HCT116 (cell line): ENCODE measurements at regions not wholly inside any gene's neighbourhood (a gene's known extent, or its start where the extent isn't known, plus 50 kb on each side); places are given as distances from the start of the nearest gene placed in this dataset.

ENCODE experiments used
- ATAC-seq: fragments of 200-7000 bp; cut with Tn5 transposase; 2 replicates; pipeline ENCODE4 v1.9.1; 2020; ENCODE audit warnings: mild to moderate bottlenecking, moderate library complexity
- BruUV-seq: library from RNA; stranded (reverse); fragments of 400-500 nt; replicated peaks from 2 replicates; lab custom pipeline; 2021; lab: Mats Ljungman, UMichigan
- CTCF ChIA-PET: fragments of 300-600 bp; sonication (Branson Sonifier 250); formaldehyde crosslinking; loops from one replicate; lab custom pipeline; 2021; ENCODE audit warnings: antibody characterized with exemption; lab: Charles Lee
- POLR2A ChIA-PET: fragments of 300-600, 350-600 bp; sonication (Branson Sonifier 250); formaldehyde crosslinking; loops from one replicate; lab custom pipeline; 2021; ENCODE audit warnings: antibody characterized with exemption; lab: Charles Lee
- RAD21 ChIA-PET, 2 experiments: fragments of 300-600 bp; sonication (Branson Sonifier 250); formaldehyde crosslinking; loops; one replicate each; lab custom pipeline; 2023; ENCODE audit warnings: low total read pairs in 2 of 2; ENCODE audit not compliant: uncharacterized antibody in 2 of 2, unreplicated experiment in 2 of 2, low non-redundant PET in 1 of 2; lab: Charles Lee
- DNase-seq: peaks from one replicate; pipeline ENCODE4 v3.0.0-alpha.2; 2010; ENCODE audit warnings: low read depth, low spot score
- H2AFZ ChIP-seq: fragments of 200-600 bp; shearing (Covaris generic), sonication (generic); 2 replicates; pipeline ENCODE4 v1.6.1; 2017; ENCODE audit warnings: low read depth, mixed run types, mixed read lengths, antibody characterized with exemption, low read length; ENCODE audit not compliant: poor library complexity, severe bottlenecking
- H3K27ac ChIP-seq: 2 replicates; pipeline ENCODE4 v1.5.1; 2012; ENCODE audit warnings: low read depth, low read length
- H3K27me3 ChIP-seq: fragments of 200-600 bp; sonication (generic); 2 replicates; pipeline ENCODE4 v1.6.1; 2016; ENCODE audit warnings: mixed run types, low read length, mixed read lengths; ENCODE audit not compliant: insufficient read depth
- H3K36me3 ChIP-seq, 2 experiments: fragments of 200-500 bp in 1 of 2; fragments of 200-600 bp in 1 of 2; sonication (Bioruptor generic) in 1 of 2; sonication (generic) in 1 of 2; 2 replicates each; pipeline versions ENCODE4 v1.5.1 to v1.6.1; 2014 to 2016; ENCODE audit warnings: low read length in 2 of 2, inconsistent platforms in 1 of 2, mixed read lengths in 1 of 2, mixed run types in 1 of 2; ENCODE audit not compliant: insufficient read depth in 2 of 2, control insufficient read depth in 1 of 2
- H3K4me1 ChIP-seq, 2 experiments: fragments of 200-600 bp in 1 of 2; sonication (generic) in 1 of 2; 2 replicates each; pipeline versions ENCODE4 v1.5.1 to v1.6.1; 2012 to 2017; ENCODE audit warnings: low read length in 2 of 2, inconsistent platforms in 1 of 2, mild to moderate bottlenecking in 1 of 2, mixed read lengths in 1 of 2, mixed run types in 1 of 2, moderate library complexity in 1 of 2; ENCODE audit not compliant: insufficient read depth in 2 of 2, control insufficient read depth in 1 of 2
- H3K4me2 ChIP-seq: fragments of 200-600 bp; sonication (generic); 2 replicates; pipeline ENCODE4 v1.6.1; 2017; ENCODE audit warnings: mixed run types, low read length, mixed read lengths
- H3K4me3 ChIP-seq, 2 experiments: fragments of 200-600 bp in 1 of 2; sonication (generic) in 1 of 2; replicated peaks in 1 of 2; 2 replicates each; pipeline ENCODE4 v1.5.1; 2011 to 2016; ENCODE audit warnings: low read length in 2 of 2, control low read depth in 1 of 2, low read depth in 1 of 2, mild to moderate bottlenecking in 1 of 2, mixed read lengths in 1 of 2, mixed run types in 1 of 2
- H3K79me2 ChIP-seq: fragments of 200-600 bp; sonication (generic); 2 replicates; pipeline ENCODE4 v1.6.1; 2017; ENCODE audit warnings: mild to moderate bottlenecking, mixed run types, low read length, moderate library complexity, mixed read lengths; ENCODE audit not compliant: insufficient read depth
- H3K9ac ChIP-seq: fragments of 200-600 bp; sonication (generic); 2 replicates; pipeline ENCODE4 v1.6.1; 2016; ENCODE audit warnings: low read length, mixed read lengths
- H3K9me2 ChIP-seq: fragments of 200-600 bp; sonication (generic), shearing (Covaris generic); 2 replicates; pipeline ENCODE4 v1.6.1; 2017; ENCODE audit warnings: mixed run types, mild to moderate bottlenecking, moderate library complexity; ENCODE audit not compliant: insufficient read depth
- H3K9me3 ChIP-seq, 2 experiments: fragments of 200-500 bp in 1 of 2; fragments of 200-600 bp in 1 of 2; sonication (Bioruptor generic) in 1 of 2; sonication (generic) in 1 of 2; 2 replicates each; pipeline ENCODE4 v1.6.1; 2014 to 2017; ENCODE audit warnings: low read length in 2 of 2, mixed read lengths in 2 of 2, inconsistent platforms in 1 of 2, low read depth in 1 of 2, mild to moderate bottlenecking in 1 of 2, mixed run types in 1 of 2, moderate library complexity in 1 of 2; ENCODE audit not compliant: control insufficient read depth in 1 of 2, insufficient read depth in 1 of 2
- H4K20me1 ChIP-seq: fragments of 200-600 bp; sonication (generic), shearing (Covaris generic); 2 replicates; pipeline ENCODE4 v1.6.1; 2017; ENCODE audit warnings: mixed run types, mild to moderate bottlenecking, moderate library complexity; ENCODE audit not compliant: insufficient read depth
- CBX3 ChIP-seq: IDR thresholded peaks from 2 replicates; pipeline ENCODE4 v1.6.1; 2012; ENCODE audit warnings: low read depth
- CEBPB ChIP-seq: IDR thresholded peaks from 2 replicates; pipeline ENCODE4 v1.6.1; 2012; ENCODE audit warnings: low read depth
- EGR1 ChIP-seq: IDR thresholded peaks from 2 replicates; pipeline ENCODE4 v1.6.1; 2012; ENCODE audit warnings: low read depth
- EZH2 ChIP-seq: fragments of 200-600 bp; sonication (generic); IDR thresholded peaks from 2 replicates; pipeline ENCODE4 v1.6.1; 2017; ENCODE audit warnings: antibody characterized with exemption, mixed run types
- EZH2phosphoT487 ChIP-seq: fragments of 200-600 bp; IDR thresholded peaks from 2 replicates; pipeline ENCODE4 v1.6.1; 2018; ENCODE audit warnings: antibody characterized with exemption, borderline replicate concordance
- POLR2A ChIP-seq: IDR thresholded peaks from 2 replicates; pipeline ENCODE4 v1.7.0; 2011; ENCODE audit warnings: borderline replicate concordance; ENCODE audit not compliant: insufficient read depth, insufficient read length; ENCODE audit errors: extremely low read depth
- POLR2AphosphoS5 ChIP-seq: IDR thresholded peaks from 2 replicates; pipeline ENCODE4 v1.6.1; 2011; ENCODE audit warnings: mild to moderate bottlenecking, low read depth, low read length, moderate library complexity
- RAD21 ChIP-seq: IDR thresholded peaks from 2 replicates; pipeline ENCODE4 v1.6.1; 2012; ENCODE audit warnings: low read depth, mild to moderate bottlenecking
- SIN3A ChIP-seq: IDR thresholded peaks from 2 replicates; pipeline ENCODE4 v1.6.1; 2012; ENCODE audit warnings: low read depth
- SRF ChIP-seq: IDR thresholded peaks from 2 replicates; pipeline ENCODE4 v1.6.1; 2012; ENCODE audit warnings: low read depth
- YY1 ChIP-seq: IDR thresholded peaks from 2 replicates; pipeline ENCODE4 v1.6.1; 2011; ENCODE audit warnings: low read length, low read depth, moderate library complexity, mild to moderate bottlenecking; ENCODE audit not compliant: insufficient replicate concordance; ENCODE audit errors: extremely low read depth
- ZFX ChIP-seq: fragments of 450-650 bp; IDR thresholded peaks from 2 replicates; pipeline ENCODE4 v1.6.1; 2017
- ZNF274 ChIP-seq: fragments of 200-500 bp; sonication (Bioruptor generic); IDR thresholded peaks from 2 replicates; pipeline ENCODE4 v1.6.1; 2014; ENCODE audit warnings: mild to moderate bottlenecking, low read depth, low read length, inconsistent platforms
- intact Hi-C: fragments of 100-400 bp; cut with micrococcal nuclease; formaldehyde crosslinking; loops from 2 replicates; pipeline ENCODE4 v1.10.0; 2022
- TF ChIP-seq, protein P1 (sequence below), 3 experiments: fragments of 200-600 bp in 1 of 3; sonication (generic) in 1 of 3; IDR thresholded peaks in 2 of 3; conservative IDR thresholded peaks in 1 of 3; 2 replicates each; pipeline ENCODE4 v1.5.1; 2012 to 2017; ENCODE audit warnings: low read depth in 2 of 3, low read length in 2 of 3, antibody characterized with exemption in 1 of 3, borderline replicate concordance in 1 of 3, control low read depth in 1 of 3, mild to moderate bottlenecking in 1 of 3, mixed read lengths in 1 of 3, mixed run types in 1 of 3, moderate library complexity in 1 of 3; ENCODE audit not compliant: insufficient read depth in 1 of 3
- TF ChIP-seq, protein P2 (sequence below): IDR thresholded peaks from 2 replicates; pipeline ENCODE4 v1.6.1; 2011; ENCODE audit warnings: mild to moderate bottlenecking, low read length, moderate library complexity; ENCODE audit not compliant: insufficient replicate concordance; ENCODE audit errors: extremely low read depth
- TF ChIP-seq, protein P3 (sequence below): IDR thresholded peaks from 2 replicates; pipeline ENCODE4 v1.6.1; 2012

DNA sequence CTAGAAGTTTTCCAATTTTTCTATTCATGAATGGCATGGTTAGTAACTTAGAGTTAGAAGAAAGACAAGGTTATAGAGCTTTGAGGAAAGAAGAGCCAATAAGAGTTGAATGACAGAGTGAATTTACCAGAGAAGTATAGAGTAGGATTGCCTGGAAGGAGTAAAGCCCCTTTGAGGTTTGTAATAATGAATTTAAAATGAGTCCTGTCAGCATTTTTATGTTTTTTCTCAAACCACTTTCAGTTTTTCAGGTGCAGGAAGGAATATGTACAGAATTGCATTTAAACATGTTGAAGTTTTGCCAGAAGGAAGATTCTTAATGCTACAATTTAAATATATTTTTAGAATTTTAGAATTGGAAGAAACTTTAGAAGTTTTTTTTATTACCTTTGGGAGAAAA lies 408.3 kb downstream of the DSC3 start:
- Histone ChIP-seq H3K4me2 (no peak overlapping the region), H3K27ac (no peak overlapping the region), H3K9me3 (no peaks in the 10 kb centered on the region), H3K4me3 (no peak overlapping the region), H3K9ac (no peak overlapping the region)
- intact Hi-C loops: no loop called here
- TF ChIP-seq EZH2 (no peak), SIN3A (no peak), POLR2AphosphoS5 (no peak), ZNF274 (no peak)
- TF ChIP-seq, all 23 proteins: peak for 0
- Histone ChIP-seq H4K20me1 (no peaks in the 10 kb centered on the region), H3K36me3 (no peaks in the 10 kb centered on the region), H2AFZ (no peak overlapping the region), H3K79me2 (no peaks in the 10 kb centered on the region), H3K27me3 (no peaks in the 10 kb centered on the region), H3K4me1 (no peaks in the 10 kb centered on the region), H3K9me2 (no peaks in the 10 kb centered on the region)
- ChIA-PET POLR2A (no interaction called here), CTCF (no interaction called here), RAD21 (no interaction called here)
- no TSS peak for BruUV-seq
- DNase-seq (no peak), ATAC-seq (no peak)

DNA sequence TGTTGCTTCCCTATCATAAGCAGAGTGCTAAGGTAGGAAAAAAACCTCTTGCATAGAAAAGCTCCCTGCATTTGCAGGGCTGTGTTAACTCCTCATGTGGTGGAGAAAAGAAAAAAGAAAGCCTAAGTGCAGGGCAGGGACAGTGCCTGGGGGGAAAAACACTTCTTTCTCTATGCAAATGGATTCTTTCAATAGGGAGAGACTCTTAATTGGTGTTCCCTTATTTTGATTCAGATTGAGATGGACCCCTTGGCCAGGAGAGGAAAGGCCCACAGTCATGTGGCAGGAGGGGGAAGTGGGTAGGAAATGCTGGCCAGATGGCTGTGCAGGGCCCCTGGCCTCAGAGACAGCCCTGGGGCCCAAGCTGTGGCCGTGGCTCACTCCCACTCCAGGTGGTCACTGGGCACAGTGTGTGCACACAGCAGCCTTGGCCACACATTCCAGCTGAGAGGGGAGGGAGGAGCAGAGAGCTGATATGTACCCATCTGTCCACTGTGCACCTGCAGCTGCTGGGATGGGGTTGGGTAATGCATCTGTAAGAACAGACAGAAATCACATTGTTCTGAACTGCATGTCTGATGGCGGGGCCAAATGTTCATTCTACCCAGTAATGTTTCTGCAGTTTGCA lies 410.4 kb downstream of the DSC3 start:
- H3K9ac ChIP-seq: no peak overlapping the region
- no peaks in the 10 kb centered on the region for H4K20me1 ChIP-seq
- H3K9me2 ChIP-seq: no peaks in the 10 kb centered on the region
- BruUV-seq: no TSS peak
- RAD21 ChIA-PET: no interaction called here
- H3K79me2 ChIP-seq: no peaks in the 10 kb centered on the region
- H3K4me1 ChIP-seq: no peaks in the 10 kb centered on the region
- intact Hi-C loops: no loop called here
- H3K27me3 ChIP-seq: no peaks in the 10 kb centered on the region
- H3K4me2 ChIP-seq: no peak overlapping the region
- no peaks in the 10 kb centered on the region for H3K9me3 ChIP-seq
- H3K4me3 ChIP-seq: no peak overlapping the region
- CTCF ChIA-PET: no interaction called here
- ATAC-seq (no peak), DNase-seq (no peak)
- no peaks in the 10 kb centered on the region for H3K36me3 ChIP-seq
- H2AFZ ChIP-seq: no peak overlapping the region
- TF ChIP-seq CBX3: no peak
- no peak for TF ChIP-seq EGR1
- no peak for TF ChIP-seq POLR2A
- TF ChIP-seq, protein P1, sequence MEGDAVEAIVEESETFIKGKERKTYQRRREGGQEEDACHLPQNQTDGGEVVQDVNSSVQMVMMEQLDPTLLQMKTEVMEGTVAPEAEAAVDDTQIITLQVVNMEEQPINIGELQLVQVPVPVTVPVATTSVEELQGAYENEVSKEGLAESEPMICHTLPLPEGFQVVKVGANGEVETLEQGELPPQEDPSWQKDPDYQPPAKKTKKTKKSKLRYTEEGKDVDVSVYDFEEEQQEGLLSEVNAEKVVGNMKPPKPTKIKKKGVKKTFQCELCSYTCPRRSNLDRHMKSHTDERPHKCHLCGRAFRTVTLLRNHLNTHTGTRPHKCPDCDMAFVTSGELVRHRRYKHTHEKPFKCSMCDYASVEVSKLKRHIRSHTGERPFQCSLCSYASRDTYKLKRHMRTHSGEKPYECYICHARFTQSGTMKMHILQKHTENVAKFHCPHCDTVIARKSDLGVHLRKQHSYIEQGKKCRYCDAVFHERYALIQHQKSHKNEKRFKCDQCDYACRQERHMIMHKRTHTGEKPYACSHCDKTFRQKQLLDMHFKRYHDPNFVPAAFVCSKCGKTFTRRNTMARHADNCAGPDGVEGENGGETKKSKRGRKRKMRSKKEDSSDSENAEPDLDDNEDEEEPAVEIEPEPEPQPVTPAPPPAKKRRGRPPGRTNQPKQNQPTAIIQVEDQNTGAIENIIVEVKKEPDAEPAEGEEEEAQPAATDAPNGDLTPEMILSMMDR (IDR thresholded peaks at IDR 0.05 in 2 of 3, conservative IDR thresholded peaks at IDR 0.05 in 1 of 3; ENCODE audit: borderline replicate concordance in 1 of 3, insufficient read depth in 1 of 3, low read depth in 2 of 3, low read length in 2 of 3): no peak
- no peak for TF ChIP-seq SIN3A
- TF ChIP-seq EZH2phosphoT487: no peak
- TF ChIP-seq CEBPB: no peak
- TF ChIP-seq YY1: no peak
- TF ChIP-seq SRF: no peak
- TF ChIP-seq, protein P2, sequence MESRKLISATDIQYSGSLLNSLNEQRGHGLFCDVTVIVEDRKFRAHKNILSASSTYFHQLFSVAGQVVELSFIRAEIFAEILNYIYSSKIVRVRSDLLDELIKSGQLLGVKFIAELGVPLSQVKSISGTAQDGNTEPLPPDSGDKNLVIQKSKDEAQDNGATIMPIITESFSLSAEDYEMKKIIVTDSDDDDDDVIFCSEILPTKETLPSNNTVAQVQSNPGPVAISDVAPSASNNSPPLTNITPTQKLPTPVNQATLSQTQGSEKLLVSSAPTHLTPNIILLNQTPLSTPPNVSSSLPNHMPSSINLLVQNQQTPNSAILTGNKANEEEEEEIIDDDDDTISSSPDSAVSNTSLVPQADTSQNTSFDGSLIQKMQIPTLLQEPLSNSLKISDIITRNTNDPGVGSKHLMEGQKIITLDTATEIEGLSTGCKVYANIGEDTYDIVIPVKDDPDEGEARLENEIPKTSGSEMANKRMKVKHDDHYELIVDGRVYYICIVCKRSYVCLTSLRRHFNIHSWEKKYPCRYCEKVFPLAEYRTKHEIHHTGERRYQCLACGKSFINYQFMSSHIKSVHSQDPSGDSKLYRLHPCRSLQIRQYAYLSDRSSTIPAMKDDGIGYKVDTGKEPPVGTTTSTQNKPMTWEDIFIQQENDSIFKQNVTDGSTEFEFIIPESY: no peak
- TF ChIP-seq, protein P3, sequence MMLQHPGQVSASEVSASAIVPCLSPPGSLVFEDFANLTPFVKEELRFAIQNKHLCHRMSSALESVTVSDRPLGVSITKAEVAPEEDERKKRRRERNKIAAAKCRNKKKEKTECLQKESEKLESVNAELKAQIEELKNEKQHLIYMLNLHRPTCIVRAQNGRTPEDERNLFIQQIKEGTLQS: no peak
- no peak for TF ChIP-seq RAD21
- no peak for TF ChIP-seq POLR2AphosphoS5
- no peak for TF ChIP-seq ZFX
- TF ChIP-seq, all 23 proteins: peak for 0
- H3K27ac ChIP-seq: no peak overlapping the region
- POLR2A ChIA-PET: no interaction called here
